Glomerular visceral epithelial cell (primary cell): ENCODE measurements at regions not wholly inside any gene's neighbourhood (a gene's known extent, or its start where the extent isn't known, plus 50 kb on each side); places are given as distances from the start of the nearest gene placed in this dataset.

ENCODE experiments used
- DNase-seq: peaks from one replicate; pipeline ENCODE4 v3.0.0-alpha.2; 2016; ENCODE audit errors: extremely low spot score

DNA sequence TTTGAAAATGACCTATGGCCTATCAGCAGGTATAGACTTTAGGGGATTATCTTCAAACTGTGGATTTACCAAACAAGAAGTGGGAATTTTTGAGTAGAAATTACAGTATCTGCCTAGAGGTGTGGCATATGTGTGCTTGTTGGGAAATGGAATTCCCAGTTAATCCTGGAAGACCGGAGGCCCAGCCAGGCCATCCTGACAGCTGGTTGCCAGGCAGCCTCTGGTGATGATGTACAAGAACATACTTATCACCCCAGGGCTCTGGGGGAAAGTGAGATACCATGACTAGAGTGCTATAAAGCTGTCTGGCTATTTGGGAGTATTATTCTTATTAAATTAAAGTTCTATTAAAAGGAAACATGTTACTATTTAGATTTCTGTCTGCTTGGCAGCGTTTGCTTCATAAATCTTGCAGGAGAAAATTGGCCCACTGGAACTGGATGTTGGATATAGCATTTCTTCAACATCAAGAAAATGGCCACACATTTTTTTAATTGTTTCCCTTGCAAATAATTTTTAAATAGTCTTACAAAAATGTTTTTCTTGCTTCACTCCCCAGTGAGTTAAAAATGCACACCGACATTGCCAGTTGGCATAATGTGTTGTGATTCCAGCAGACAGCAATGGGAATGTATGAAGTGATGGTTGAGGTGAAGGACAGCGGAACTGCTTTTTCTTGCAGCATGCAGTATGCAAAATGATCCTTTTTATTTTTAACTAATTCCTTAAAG is 187.8 kb downstream of the MYLK4 start:
- no peak for DNase-seq

DNA sequence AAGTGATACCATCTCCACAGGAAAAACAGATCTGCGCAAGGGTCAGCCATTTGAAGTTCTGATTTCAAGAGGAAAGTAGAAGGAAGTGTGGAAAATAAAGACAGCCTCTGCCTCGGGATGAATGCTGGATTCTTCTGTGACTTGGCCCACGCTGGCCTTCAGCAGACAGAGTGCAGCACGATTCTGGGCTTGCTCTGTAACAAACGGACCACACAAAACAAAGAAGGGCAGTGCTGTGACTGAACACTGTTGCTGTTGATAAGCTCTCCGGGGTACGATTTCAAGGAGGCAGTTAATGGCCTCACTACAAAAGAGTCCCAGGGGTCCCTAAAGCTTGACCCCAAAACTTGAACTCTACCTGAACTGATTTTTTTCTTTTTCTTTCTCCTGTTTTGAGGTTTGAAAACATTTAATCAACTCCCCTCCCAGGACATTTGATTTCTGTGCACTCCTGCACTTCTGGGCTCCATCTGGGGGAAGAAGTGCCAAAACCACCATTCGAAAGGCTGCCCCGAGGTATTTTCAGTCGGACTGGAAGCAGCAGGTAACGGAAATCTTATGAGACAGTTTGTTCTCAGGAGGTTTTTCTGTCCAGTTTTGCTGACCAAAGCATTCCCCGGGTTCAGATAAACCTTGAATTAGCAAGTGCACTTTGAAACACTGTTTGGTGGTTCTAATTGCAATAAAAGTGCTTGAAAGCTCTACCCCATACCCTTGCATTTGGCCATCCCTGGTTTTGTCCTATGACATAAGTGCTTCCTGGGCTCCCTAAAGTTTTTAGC is 189.6 kb downstream of the MYLK4 start:
- no peak for DNase-seq

DNA sequence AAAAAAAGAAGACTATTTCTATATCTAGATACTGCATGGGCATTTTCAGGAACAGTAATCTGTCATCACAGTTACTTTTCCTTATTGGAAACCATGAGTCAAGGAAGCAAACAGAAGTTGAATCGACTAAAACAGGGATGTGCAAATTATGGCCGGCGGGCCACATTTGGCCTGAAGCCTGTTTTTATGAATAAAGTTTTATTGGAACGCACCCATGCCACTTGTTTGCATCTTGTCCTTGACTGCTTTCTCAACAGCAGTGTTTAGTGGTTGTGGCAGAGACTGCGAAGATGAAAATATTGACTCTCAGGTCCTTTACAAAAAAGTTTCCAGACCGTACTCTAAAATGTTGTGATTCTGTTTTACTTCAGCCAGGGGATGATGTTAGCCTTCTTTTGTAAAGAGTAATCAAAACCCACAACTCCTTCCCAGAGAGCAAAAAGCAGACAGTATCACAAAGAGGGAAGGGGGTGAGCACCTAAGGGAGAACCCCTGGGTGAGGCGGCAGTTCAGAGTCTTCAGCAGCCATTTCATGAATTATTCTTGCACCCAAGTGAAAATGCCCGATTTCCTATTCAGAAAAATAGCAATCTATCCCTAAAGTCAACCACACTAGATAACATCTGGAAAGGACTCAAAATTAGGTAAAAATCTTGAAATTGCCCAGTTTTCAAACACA is 190.4 kb downstream of the MYLK4 start:
- DNase-seq: no peak

DNA sequence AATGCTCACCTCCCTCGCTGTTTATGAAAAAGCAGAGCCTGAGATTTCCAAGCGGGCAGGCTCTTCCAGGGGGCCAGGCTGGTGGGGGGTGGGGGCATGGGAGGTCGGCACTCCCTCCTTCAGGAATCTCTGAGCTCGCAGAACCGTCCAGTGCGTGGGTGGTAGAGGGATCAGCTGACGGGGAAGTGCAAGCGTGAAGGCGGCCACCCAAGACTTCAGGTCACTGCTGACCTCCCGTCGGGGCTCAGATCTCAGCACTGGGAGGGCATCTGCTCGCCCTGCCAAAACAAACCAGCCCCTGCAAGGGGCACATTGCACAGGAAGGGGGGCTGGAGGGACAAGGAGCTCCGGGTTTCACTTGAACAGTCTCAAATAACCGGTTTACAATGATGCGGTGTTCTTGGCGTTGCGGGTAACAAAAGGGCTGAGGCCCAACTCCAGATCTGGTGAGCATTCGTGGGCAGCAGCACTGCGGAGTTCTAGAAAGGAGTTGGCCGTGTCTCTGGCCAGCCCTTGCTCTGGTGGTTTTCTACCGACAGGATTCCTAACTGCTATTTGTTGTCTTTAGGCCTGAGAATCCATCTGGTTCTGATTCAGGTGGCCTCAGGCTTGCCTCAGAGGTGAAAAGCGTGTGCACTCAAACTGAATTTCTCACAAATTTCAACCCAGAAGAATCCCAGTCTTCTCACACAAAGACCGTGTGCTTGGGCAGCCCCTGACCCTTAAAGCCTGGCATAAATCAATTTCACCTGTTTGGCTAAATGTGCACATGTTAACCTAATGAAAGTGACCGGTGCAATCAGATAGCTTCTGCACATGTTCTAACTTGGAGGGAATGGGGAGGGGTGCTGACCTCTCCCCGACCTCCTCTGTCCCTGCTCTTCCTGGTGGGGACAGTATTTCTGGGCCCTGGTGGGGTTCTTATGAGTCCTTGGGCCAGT is 191.6 kb downstream of the MYLK4 start:
- no peak for DNase-seq

DNA sequence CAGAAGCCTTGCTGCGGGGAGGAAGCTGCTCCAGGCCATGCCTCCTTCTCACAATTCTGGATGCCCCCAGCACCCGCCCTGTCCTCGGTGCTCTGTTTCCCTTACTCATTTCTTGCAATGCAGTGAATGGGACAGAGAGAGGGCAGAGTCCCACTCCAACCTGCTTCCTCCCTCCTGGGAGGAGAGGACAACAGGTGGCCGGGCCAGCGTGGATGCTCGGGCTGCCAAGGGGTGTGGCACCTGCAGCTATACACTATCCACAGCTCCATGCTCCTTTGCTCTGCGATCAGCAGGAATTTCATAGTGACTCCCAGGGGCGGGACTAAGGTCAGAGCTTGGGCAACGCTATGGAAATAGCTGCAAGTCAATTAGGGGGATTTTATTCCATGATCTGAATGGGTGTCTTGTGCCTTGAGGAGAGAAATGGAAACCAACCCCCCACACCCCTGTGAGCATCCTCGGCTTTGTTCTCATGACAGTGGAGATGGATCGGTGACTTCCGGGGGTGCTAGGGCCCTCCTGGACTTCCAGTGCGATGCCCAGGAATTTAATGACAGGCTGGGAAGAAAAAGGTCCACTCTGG is 192.5 kb downstream of the MYLK4 start:
- no peak for DNase-seq

DNA sequence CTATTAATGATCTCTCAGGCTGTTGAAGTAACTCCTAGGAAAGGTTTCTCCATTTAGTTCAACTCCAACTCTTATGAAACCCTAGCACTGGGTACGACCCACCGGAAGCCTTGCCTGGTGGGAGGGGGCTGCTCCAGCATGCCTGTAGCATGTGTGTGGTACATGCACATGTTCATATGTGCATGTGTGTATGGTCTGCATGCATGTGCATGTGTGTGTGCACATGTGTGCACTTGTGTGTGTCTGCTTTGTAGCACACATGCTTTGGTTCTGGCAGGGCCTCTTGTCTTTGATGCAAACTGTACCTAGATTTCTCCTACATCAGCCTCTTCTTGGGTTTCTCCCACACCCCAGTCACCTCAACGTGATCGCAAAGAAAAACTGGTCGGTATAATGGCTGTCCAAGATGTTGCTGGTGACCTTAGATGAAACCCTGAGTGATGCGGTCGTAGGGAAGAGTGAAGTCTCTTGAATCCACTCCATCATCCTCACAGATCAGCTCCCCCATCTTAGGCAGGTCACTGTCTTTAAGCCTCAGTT is 193.5 kb downstream of the MYLK4 start:
- DNase-seq: no peak

DNA sequence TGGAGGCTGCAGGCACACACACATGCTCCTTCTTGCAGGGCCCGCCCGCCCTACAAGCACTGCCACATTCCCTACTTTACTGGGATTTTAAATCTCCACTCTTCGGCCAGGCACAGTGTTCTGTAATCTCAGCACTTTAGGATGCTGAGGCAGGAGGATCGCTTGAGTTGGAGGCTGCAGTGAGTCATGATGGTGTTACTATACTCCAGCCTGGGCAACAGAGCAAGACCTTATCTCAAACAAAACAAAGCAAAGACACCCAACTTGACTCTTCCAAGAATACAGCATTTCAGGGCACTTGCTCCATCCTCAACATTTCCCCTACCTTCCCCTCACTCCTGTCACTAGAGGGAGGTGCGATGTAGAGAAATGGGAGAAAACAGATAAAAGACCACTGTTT is 194.0 kb downstream of the MYLK4 start:
- DNase-seq: no peak

DNA sequence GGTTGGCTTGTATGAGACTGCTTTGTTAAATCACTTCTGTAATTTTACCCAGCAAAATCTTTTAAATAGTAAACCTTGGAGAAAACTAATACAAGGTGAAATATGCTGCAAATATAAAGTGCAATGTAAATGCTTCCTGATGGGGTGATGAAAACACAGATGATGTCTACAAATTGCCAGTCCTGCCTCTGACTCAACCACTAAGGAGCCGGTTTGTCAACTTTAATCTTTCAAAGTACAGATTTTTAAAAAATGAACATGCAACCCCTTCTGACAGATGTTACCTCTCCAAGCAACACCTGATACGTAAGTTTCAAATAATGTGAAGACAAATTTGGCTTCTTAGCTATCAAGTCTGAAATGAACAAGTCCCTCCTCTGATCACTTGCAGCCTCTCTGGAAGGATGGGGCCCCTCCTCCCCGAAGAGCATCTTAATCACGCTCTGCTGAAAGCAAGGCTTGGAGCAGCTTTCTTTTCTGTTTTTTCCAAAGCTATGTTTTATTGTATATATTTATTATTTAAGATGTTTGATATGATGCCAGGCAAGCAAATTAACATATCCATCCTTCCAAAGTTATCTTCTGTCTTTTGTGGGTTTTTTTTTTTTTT is 196.0 kb downstream of the MYLK4 start:
- DNase-seq: no peak

DNA sequence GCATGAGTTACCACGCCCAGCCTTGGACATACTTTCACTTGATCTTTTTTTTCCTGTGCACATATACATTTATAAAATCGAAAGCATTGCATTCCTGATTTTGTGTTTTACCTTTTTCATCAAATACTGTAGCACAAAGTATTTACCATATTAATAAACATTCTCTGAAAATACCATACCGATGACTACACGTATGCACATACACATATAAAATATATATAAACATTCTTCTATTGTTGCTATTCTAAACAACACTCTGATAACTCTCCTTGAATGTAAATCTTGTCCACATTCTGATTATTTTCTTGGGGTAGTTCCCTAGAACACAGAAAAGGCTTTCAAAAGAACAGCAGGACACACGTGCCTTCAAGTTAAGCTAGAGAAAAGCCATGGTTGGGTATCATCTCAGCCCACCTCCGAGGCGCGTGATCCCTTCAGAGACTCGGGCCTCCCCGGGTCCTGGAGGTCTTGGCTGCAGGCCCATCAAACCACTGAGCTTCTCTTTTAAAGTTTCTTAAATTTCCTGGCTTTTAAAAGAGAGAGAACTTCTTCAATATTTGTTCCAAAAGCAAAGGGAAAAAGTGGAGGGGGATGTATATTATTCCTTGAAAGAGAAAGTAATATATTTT is 198.1 kb downstream of the MYLK4 start:
- DNase-seq: no peak

DNA sequence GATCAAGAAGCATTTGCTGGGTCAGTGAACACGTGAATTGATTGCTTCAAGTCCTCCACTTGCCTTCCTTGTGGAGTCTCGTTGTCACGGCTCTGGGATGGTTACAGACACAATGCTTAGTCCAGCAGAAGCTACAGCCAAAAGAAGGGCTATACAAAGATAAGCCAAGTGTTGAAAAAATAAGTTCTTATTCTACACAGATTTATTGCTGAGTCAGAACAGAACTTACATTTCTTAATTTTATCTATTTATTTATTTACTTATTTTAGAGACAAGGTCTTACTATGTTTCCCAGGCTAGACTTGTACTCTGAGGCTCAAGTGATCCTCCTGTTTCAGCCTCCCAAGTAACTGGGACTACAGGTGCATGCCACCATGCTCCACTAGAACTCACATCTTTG is 199.0 kb downstream of the MYLK4 start:
- no peak for DNase-seq

DNA sequence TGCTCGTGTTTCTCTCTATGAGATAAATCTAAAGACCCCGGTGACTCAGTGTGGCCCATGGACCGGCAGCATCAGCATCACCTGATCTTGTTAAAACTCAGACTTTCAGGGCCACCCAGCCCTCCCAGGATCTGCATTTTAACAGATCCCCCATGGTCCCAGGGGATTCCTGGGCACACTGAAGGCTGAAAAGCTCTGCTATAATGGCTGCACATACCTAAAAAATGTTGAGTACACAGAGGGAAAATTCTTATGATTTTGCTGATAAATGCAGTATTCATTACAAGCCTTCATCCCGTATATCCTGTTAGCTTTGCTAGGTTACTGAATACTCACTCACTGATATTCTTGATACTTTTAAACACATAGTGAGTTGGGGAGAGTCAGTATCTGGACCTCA is 200.5 kb downstream of the MYLK4 start:
- no peak for DNase-seq

DNA sequence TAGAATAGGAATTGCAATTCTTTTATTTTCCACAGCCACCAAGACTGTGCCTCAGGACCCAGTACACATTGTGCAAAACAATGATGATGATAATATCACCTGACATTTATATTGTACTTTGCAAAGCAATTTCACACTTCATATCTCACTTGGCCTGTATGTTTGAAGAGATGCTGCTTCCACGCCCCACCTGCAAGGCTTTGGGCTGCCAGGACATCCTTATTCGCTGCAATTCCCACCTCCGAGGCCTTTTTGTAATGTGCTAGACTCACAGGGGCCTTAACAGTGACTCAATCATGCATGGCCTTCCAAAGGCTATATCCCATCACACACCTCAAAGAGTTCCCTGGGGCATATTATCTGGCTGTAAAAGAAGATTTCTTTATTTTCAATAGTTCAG is 200.9 kb downstream of the MYLK4 start:
- no peak for DNase-seq

DNA sequence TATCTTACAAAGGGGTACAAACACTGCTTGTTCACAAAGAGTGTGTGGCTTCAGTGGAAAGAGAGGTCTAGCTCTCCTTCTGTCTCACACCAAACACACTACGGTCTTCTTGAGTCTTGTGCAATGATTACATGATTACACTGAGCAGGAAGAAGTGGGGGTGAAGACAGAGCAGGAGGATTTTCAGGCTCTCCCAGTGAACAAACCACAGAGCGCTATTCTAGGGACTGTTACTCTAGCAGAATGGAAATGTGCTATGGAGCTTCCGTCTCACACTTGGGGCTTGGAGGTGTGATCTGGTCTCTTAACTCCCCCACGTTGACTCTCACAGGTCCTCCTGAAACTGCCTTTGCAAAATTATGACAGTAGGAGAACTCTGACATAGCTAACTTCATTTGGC is 203.4 kb downstream of the MYLK4 start:
- DNase-seq: no peak

DNA sequence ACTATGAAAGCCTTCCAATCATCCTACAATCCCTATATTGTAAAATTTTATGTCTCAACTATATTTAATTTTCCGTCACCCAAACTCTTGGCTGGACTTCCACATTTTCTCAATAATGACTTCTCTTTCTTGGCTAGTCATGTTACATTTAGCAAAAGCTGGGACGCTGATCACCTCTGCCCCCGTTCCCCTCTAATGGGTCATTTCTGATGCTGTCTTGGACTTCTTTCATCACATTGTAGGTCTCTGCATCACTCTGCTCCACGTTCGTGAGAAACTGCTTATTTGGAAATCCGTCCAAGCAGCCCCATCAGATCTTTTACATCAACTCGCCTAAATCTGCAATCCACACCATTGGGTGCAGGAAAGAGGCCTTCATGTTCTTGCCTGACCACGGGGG is 203.8 kb downstream of the MYLK4 start:
- no peak for DNase-seq

DNA sequence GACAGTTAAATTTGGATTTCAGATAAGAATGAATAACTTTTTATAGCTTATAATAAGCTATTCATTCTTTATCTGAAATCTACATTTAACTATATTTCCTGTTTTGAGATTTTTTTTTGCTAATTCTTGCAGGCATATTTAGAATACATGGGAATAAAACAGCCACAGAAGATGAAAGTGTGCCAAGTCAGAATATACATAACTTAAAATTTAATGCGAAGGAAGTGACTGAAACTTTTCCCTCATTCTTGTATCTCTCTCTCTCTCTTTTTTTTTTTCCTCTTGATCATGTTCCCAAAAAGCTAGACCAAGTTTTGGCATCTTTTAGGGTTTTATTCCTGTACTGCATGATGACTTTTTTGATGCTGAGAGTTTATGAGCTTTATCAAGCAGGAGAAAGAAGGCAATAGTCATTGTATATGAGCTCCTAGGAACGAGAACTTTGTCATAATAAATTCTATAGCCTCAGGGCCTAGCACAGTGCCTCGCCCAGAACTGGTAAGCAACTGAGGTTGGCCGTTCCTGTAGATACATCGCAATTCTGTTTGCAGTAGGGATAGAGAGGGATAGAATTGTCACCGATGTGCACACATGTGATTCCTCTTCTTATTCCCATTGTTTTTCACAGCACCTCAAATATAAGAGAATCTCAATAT is 205.2 kb downstream of the MYLK4 start:
- no peak for DNase-seq

DNA sequence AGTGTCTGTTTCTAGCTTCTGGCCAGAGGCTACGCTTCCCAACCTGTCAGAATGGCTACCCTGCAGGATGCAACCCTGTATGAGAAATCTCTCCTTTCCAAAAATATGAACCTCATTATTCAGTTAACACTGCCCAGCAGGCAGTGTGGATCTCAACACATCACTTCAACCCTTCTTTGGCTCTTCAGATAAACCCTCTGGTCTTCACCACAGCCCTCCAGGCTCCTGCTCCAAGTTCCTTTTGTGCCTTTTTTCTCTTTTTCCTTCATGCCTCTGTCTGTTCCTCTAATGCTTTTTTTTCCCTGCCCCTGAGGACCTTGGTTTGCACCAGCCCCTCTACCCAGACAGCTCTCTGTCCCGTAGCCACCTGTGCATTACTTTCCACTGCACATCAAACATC is 207.4 kb downstream of the MYLK4 start:
- no peak for DNase-seq

DNA sequence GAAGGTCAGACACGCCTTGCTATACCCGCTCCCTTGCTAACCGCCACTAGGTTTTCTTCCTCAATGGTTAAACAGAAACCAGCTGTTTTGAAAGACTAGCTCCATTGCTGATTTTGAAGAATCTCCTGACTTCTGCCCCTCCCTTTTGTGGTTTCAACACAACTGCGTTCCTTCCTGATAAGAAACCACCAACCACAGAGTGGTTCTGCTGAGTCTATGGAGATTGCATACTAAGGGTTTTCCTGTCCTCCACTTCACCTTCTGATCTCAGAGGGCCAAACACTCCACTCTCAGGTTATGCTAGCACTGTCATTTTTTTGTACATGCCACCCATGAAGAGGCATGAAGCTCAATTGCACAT is 207.9 kb downstream of the MYLK4 start:
- peak; percentile 67 for DNase-seq

DNA sequence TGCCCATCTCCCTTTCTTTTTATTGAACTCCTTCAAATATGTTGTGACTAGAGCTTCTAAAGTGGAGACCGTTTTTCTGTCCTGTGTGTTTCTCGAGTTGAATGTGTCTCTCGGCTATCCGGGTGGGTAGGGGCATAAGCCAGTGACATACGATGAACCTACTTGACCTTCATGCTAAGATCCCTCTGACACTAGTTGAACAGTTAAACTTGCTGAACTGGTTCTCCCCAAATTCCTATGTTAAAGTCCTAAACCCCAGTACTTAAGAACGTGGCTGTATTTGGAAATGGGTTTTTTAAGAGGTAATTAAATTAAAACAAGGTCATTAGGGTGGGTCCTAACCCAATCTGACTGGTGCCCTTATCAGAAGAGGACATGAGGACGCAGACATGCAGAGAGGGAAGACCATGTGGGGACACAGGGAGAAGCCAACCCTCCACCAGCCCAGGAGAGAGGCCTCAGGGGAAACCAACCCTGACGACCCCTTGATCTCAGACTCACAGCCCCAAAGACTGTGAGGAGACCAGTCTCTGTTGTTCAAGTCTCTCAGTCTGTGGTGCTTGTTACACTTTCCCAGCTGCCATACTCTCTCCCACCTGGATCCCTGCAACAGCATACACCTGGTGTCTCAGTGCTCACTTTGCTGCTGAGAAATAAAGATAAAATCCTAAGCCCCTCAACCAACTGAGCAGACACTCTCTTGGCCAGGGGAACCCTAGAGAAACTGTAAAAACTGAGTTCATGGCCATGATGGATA is 208.4 kb downstream of the MYLK4 start:
- no peak for DNase-seq

DNA sequence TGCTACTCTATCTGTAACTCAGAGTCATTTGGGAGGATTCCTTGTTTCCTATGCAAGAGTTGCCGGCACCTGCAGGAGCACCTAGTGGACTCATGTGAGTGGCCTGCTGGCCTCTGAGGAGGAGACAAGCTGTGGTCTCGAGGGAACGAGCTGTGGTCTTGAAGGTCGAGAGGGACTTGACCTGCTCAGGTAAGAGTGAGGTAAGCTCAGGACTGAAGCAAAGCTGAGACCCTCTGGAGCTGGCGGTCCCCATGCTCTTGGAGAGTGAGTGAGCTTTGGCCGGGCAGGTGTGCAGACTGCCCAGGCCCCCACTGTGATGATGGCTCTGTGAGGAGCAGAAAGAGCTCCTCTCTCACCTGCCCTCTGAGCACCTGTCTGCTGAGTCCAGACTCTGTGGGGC is 214.3 kb downstream of the MYLK4 start:
- no peak for DNase-seq
